ENCODE measurements at regions not wholly inside any gene's neighbourhood (a gene's known extent, or its start where the extent isn't known, plus 50 kb on each side); places are given as distances from the start of the nearest gene placed in this dataset.

DNA sequence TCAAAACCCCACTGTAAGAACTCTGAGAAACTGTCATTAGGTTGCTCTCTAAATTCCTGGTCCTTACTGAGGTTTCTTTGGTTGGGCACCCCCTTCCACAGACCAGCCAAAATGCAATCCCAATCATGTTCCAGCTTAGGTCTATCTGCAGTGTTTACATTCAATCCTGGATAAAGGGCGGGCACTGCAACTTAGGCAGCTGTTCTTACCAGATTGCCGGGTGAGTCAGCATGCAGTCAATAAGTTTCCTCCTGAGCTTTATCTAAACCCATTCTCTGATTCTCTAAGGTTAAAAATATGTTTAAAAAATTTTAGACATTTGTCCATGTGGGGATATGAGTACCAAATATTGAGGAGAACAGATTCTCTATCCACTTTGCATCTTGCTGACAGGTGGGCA lies 197.8 kb downstream of the HAO1 start:
- peak; percentile 64 for DNase-seq
- no peak overlapping the region for H3K4me3 ChIP-seq
- no peaks in the 10 kb centered on the region for H3K36me3 ChIP-seq (ENCODE audit: low read depth)
- no peaks in the 10 kb centered on the region for H3K27me3 ChIP-seq (replicated peaks; ENCODE audit: insufficient read depth)
- H3K4me2 ChIP-seq (ENCODE audit: unreplicated experiment) = no peak overlapping the region
- H2AFZ ChIP-seq = no peak overlapping the region
- H3F3A ChIP-seq (ENCODE audit: insufficient read depth) = peaks cover 10% of the 10 kb centered on the region
- no peak overlapping the region for H3K27ac ChIP-seq
- no peak overlapping the region for H3K9ac ChIP-seq
- no peaks in the 10 kb centered on the region for H3K9me3 ChIP-seq (ENCODE audit: low read depth)
- H4K20me1 ChIP-seq (ENCODE audit: insufficient read depth) = no peaks in the 10 kb centered on the region
- peaks cover 12% of the 10 kb centered on the region for H3K4me1 ChIP-seq (ENCODE audit: insufficient read depth)
- 85 to 93% methylated on average over 2 of the region's 2 CpGs for WGBS, 2 experiments (ENCODE audit: low coverage in 1 of 2, low lambda C conversion rate in 2 of 2, missing lambda C conversion rate in 2 of 2)
- TF ChIP-seq EZH2 (IDR thresholded peaks at IDR 0.05; ENCODE audit: insufficient read depth, poor library complexity, severe bottlenecking) (no peak), EZH2phosphoT487 (IDR thresholded peaks at IDR 0.05; ENCODE audit: insufficient read depth, low read depth) (no peak)
- no peaks in the 10 kb centered on the region for H3K9me2 ChIP-seq (ENCODE audit: insufficient read depth)
- in situ Hi-C loops (cut with MboI) = no loop called here
- H3K79me2 ChIP-seq (ENCODE audit: insufficient read depth) = no peaks in the 10 kb centered on the region

DNA sequence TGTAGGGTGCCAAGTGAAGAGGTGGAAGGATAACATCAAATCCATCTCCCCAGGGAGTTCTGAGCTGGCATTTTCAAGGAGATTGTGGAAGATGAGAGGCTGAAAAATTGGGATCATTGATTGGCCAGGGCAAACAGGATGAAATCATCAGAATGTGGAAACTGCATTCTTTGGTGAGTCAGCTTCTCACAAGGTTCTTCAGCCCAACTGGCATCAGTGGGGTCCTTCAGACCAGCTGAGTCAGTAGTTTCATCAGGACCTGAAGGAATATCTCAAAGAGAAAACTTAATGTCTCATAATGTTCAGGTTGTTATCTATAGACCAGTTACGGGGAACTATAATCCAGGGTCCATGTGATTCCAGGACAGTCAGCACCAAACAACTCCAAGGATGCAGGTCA lies 195.8 kb downstream of the HAO1 start:
- WGBS, 2 experiments (ENCODE audit: low coverage in 1 of 2, low lambda C conversion rate in 2 of 2, missing lambda C conversion rate in 2 of 2) = 18 to 20% methylated on average over 1 of the region's 1 CpG
- Histone ChIP-seq H3K4me2 (ENCODE audit: unreplicated experiment) (no peak overlapping the region), H4K20me1 (ENCODE audit: insufficient read depth) (no peaks in the 10 kb centered on the region), H3F3A (ENCODE audit: insufficient read depth) (peaks cover 10% of the 10 kb centered on the region), H2AFZ (no peak overlapping the region), H3K9ac (no peak overlapping the region), H3K79me2 (ENCODE audit: insufficient read depth) (no peaks in the 10 kb centered on the region), H3K9me2 (ENCODE audit: insufficient read depth) (no peaks in the 10 kb centered on the region), H3K27me3 (replicated peaks; ENCODE audit: insufficient read depth) (no peaks in the 10 kb centered on the region), H3K36me3 (ENCODE audit: low read depth) (no peaks in the 10 kb centered on the region), H3K4me3 (no peak overlapping the region), H3K9me3 (ENCODE audit: low read depth) (no peaks in the 10 kb centered on the region), H3K27ac (peak overlapping the region; percentile 13), H3K4me1 (ENCODE audit: insufficient read depth) (peaks cover 12% of the 10 kb centered on the region)
- in situ Hi-C loops (cut with MboI) = no loop called here
- DNase-seq = peak; percentile 84
- TF ChIP-seq EZH2phosphoT487 (IDR thresholded peaks at IDR 0.05; ENCODE audit: insufficient read depth, low read depth) = no peak
- no peak for TF ChIP-seq EZH2 (IDR thresholded peaks at IDR 0.05; ENCODE audit: insufficient read depth, poor library complexity, severe bottlenecking)

DNA sequence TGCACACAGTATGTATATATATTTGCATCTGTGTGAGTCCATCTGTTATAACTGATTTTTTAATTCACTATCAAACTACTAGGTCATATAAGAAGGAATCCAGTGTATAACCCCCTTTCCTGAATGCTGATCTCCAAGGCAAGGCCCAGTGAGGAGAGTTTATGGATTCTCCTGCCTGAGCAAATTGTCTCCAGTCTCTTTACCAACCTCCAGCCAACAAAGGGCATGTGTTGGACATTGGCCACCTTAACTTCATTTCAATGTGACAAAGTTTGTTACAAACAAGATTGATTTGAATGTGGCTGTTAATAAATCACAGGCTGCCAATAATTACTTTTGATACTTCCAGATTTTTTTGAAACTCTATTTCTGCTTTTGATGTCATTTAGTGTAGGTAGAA lies 191.6 kb downstream of the HAO1 start:
- no peak overlapping the region for H2AFZ ChIP-seq
- H3K79me2 ChIP-seq (ENCODE audit: insufficient read depth) = no peaks in the 10 kb centered on the region
- no peak for DNase-seq
- H4K20me1 ChIP-seq (ENCODE audit: insufficient read depth) = no peaks in the 10 kb centered on the region
- no peaks in the 10 kb centered on the region for H3K9me2 ChIP-seq (ENCODE audit: insufficient read depth)
- H3K4me2 ChIP-seq (ENCODE audit: unreplicated experiment) = no peak overlapping the region
- no peak overlapping the region for H3K27ac ChIP-seq
- no peak overlapping the region for H3K4me3 ChIP-seq
- TF ChIP-seq EZH2 (IDR thresholded peaks at IDR 0.05; ENCODE audit: insufficient read depth, poor library complexity, severe bottlenecking) (no peak), EZH2phosphoT487 (IDR thresholded peaks at IDR 0.05; ENCODE audit: insufficient read depth, low read depth) (no peak)
- H3K36me3 ChIP-seq (ENCODE audit: low read depth) = no peaks in the 10 kb centered on the region
- H3F3A ChIP-seq (ENCODE audit: insufficient read depth) = peaks cover 6% of the 10 kb centered on the region
- no peak overlapping the region for H3K9ac ChIP-seq
- H3K27me3 ChIP-seq (replicated peaks; ENCODE audit: insufficient read depth) = no peaks in the 10 kb centered on the region
- no peaks in the 10 kb centered on the region for H3K9me3 ChIP-seq (ENCODE audit: low read depth)
- in situ Hi-C loops (cut with MboI) = no loop called here
- peaks cover 9% of the 10 kb centered on the region for H3K4me1 ChIP-seq (ENCODE audit: insufficient read depth)

DNA sequence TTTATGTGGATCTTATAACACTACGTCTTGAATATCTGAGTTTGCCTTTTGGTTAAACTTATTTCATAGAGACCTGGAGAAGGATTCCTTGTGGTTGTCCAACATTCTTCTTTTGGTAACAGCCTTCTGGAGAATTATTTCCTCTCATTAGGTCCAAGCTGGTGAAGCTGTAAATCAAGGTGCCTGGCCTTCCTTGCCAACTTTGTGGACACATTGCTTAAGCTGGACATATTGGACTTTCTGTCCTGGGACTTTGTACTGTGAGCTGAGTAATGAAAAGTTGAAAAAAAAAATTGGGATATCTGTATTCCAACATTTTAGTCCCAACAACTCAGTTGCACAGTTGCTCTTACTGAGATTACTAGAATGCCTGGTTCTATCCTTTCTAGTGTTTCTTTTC lies 186.2 kb downstream of the HAO1 start:
- no peaks in the 10 kb centered on the region for H3K27me3 ChIP-seq (replicated peaks; ENCODE audit: insufficient read depth)
- no peak for DNase-seq
- no peak overlapping the region for H3K4me2 ChIP-seq (ENCODE audit: unreplicated experiment)
- H3K79me2 ChIP-seq (ENCODE audit: insufficient read depth) = no peaks in the 10 kb centered on the region
- peaks cover 13% of the 10 kb centered on the region for H3K4me1 ChIP-seq (ENCODE audit: insufficient read depth)
- H3K27ac ChIP-seq = no peak overlapping the region
- H3F3A ChIP-seq (ENCODE audit: insufficient read depth) = peaks cover 7% of the 10 kb centered on the region; the same call in 1 of the 2 replicates
- no peak overlapping the region for H2AFZ ChIP-seq
- H4K20me1 ChIP-seq (ENCODE audit: insufficient read depth) = no peaks in the 10 kb centered on the region
- H3K9me3 ChIP-seq (ENCODE audit: low read depth) = no peaks in the 10 kb centered on the region
- TF ChIP-seq EZH2phosphoT487 (IDR thresholded peaks at IDR 0.05; ENCODE audit: insufficient read depth, low read depth) = no peak
- TF ChIP-seq EZH2 (IDR thresholded peaks at IDR 0.05; ENCODE audit: insufficient read depth, poor library complexity, severe bottlenecking) = no peak
- no peaks in the 10 kb centered on the region for H3K36me3 ChIP-seq (ENCODE audit: low read depth)
- no peak overlapping the region for H3K9ac ChIP-seq
- in situ Hi-C loops (cut with MboI) = no loop called here
- no peaks in the 10 kb centered on the region for H3K9me2 ChIP-seq (ENCODE audit: insufficient read depth)
- WGBS, 2 experiments (ENCODE audit: low coverage in 1 of 2, low lambda C conversion rate in 2 of 2, missing lambda C conversion rate in 2 of 2) = 84 to 97% methylated on average over 1 of the region's 1 CpG
- no peak overlapping the region for H3K4me3 ChIP-seq

DNA sequence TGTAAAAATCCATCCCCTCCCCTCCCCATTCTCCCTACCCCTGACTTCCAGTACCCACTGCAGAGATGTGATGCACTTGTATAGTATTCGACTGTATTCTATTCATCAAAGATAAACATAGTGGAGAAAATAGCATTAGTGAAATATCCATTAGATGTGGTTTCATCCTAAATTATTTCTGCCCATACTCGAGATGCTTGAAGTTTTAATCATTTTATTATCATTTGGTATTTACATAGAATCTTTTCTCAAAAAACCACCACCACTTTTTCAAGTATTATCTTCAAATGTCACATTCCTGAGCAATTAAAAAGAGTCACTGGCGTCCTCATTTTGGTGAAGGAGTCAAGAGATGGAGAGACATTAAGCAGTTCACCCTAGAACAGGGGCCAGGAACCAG lies 181.9 kb downstream of the HAO1 start:
- peak overlapping the region; percentile 24 for H3K4me2 ChIP-seq (ENCODE audit: unreplicated experiment)
- no peaks in the 10 kb centered on the region for H3K9me2 ChIP-seq (ENCODE audit: insufficient read depth)
- in situ Hi-C loops (cut with MboI) = no loop called here
- DNase-seq = peak; percentile 20
- H4K20me1 ChIP-seq (ENCODE audit: insufficient read depth) = no peaks in the 10 kb centered on the region
- TF ChIP-seq EZH2phosphoT487 (IDR thresholded peaks at IDR 0.05; ENCODE audit: insufficient read depth, low read depth) (no peak), EZH2 (IDR thresholded peaks at IDR 0.05; ENCODE audit: insufficient read depth, poor library complexity, severe bottlenecking) (no peak)
- no peak overlapping the region for H3K9ac ChIP-seq
- H3K9me3 ChIP-seq (ENCODE audit: low read depth) = no peaks in the 10 kb centered on the region
- WGBS, 2 experiments (ENCODE audit: low coverage in 1 of 2, low lambda C conversion rate in 2 of 2, missing lambda C conversion rate in 2 of 2) = 11 to 16% methylated on average over 3 of the region's 3 CpGs
- peaks cover 26% of the 10 kb centered on the region for H3K4me1 ChIP-seq (ENCODE audit: insufficient read depth)
- no peak overlapping the region for H2AFZ ChIP-seq
- H3K36me3 ChIP-seq (ENCODE audit: low read depth) = no peaks in the 10 kb centered on the region
- no peak overlapping the region for H3K27ac ChIP-seq
- peaks cover 7% of the 10 kb centered on the region; the same call in 1 of the 2 replicates for H3F3A ChIP-seq (ENCODE audit: insufficient read depth)
- H3K79me2 ChIP-seq (ENCODE audit: insufficient read depth) = no peaks in the 10 kb centered on the region
- no peak overlapping the region for H3K4me3 ChIP-seq
- no peaks in the 10 kb centered on the region for H3K27me3 ChIP-seq (replicated peaks; ENCODE audit: insufficient read depth)

Measured in GM23248 (cell line).